ENCODE measurements at regions not wholly inside any gene's neighbourhood (a gene's known extent, or its start where the extent isn't known, plus 50 kb on each side); places are given as distances from the start of the nearest gene placed in this dataset.

GRCh38 chr10:129074939-129075338, 392.1 kb upstream of the MGMT start:
- WGBS: 68% methylated on average over 3 of the region's 3 CpGs
- no peak overlapping the region for H3K4me3 ChIP-seq (ENCODE audit: low read depth in 1 of 3, low read length in 3 of 3)
- no peak for DNase-seq (ENCODE audit: low spot score)
- no peak overlapping the region for H3K27ac ChIP-seq (ENCODE audit: low read depth in 1 of 2, low read length in 2 of 2)
- no peak overlapping the region for H3K9ac ChIP-seq (ENCODE audit: low read depth in 1 of 2, low read length in 2 of 2)
- no peaks in the 10 kb centered on the region for H3K4me1 ChIP-seq (ENCODE audit: control insufficient read depth in 4 of 4, insufficient read depth in 4 of 4, low read length in 3 of 4)
- no peak for TF ChIP-seq JUND (IDR thresholded peaks at IDR 0.05)
- TF ChIP-seq HNF4A (conservative IDR thresholded peaks at IDR 0.05): no peak
- no peak for TF ChIP-seq FOXA2 (IDR thresholded peaks at IDR 0.05)
- no peak for TF ChIP-seq CTCF (IDR thresholded peaks at IDR 0.05; ENCODE audit: low read depth, low read length, missing input control)
- no peak for TF ChIP-seq ZBTB33 (IDR thresholded peaks at IDR 0.05)
- no peak for TF ChIP-seq ATF3 (IDR thresholded peaks at IDR 0.05)
- no peak for TF ChIP-seq REST (IDR thresholded peaks at IDR 0.05)
- TF ChIP-seq SP1 (IDR thresholded peaks at IDR 0.05): no peak
- H3K27me3 ChIP-seq (ENCODE audit: control insufficient read depth in 4 of 4, insufficient read depth in 4 of 4, low read length in 3 of 4): no peaks in the 10 kb centered on the region
- no peaks in the 10 kb centered on the region for H3K36me3 ChIP-seq (ENCODE audit: control insufficient read depth in 4 of 4, insufficient read depth in 3 of 4, low read depth in 1 of 4, low read length in 3 of 4)
- H3K9me3 ChIP-seq (ENCODE audit: control insufficient read depth in 4 of 4, low read length in 3 of 4): peaks cover 0 to 3% (median 0%) of the 10 kb centered on the region in 4 donors

- WGBS: 79% methylated on average over 6 of the region's 6 CpGs
Observed at GRCh38 chr10:129075508-129075907, 391.5 kb upstream of the MGMT start.

More at GRCh38 chr10:129075508-129075907, 391.5 kb upstream of the MGMT start:
- Histone ChIP-seq H3K9ac (ENCODE audit: low read depth in 1 of 2, low read length in 2 of 2) (no peak overlapping the region), H3K27me3 (ENCODE audit: control insufficient read depth in 4 of 4, insufficient read depth in 4 of 4, low read length in 3 of 4) (no peaks in the 10 kb centered on the region), H3K36me3 (ENCODE audit: control insufficient read depth in 4 of 4, insufficient read depth in 3 of 4, low read depth in 1 of 4, low read length in 3 of 4) (no peaks in the 10 kb centered on the region), H3K4me1 (ENCODE audit: control insufficient read depth in 4 of 4, insufficient read depth in 4 of 4, low read length in 3 of 4) (no peaks in the 10 kb centered on the region), H3K9me3 (ENCODE audit: control insufficient read depth in 4 of 4, low read length in 3 of 4) (peaks cover 0 to 3% (median 0%) of the 10 kb centered on the region in 4 donors), H3K4me3 (ENCODE audit: low read depth in 1 of 3, low read length in 3 of 3) (no peak overlapping the region), H3K27ac (ENCODE audit: low read depth in 1 of 2, low read length in 2 of 2) (no peak overlapping the region)
- no peak for DNase-seq (ENCODE audit: low spot score)
- TF ChIP-seq ATF3 (IDR thresholded peaks at IDR 0.05) (no peak), YY1 (IDR thresholded peaks at IDR 0.05) (no peak), CTCF (IDR thresholded peaks at IDR 0.05; ENCODE audit: low read depth, low read length, missing input control) (no peak), TAF1 (conservative IDR thresholded peaks at IDR 0.05) (no peak), FOXA1 (IDR thresholded peaks at IDR 0.05) (no peak), ZBTB33 (IDR thresholded peaks at IDR 0.05) (no peak), HNF4G (IDR thresholded peaks at IDR 0.05) (no peak), MAX (IDR thresholded peaks at IDR 0.05) (no peak), HNF4A (conservative IDR thresholded peaks at IDR 0.05) (no peak), GABPA (IDR thresholded peaks at IDR 0.05 in 1 of 2, conservative IDR thresholded peaks at IDR 0.05 in 1 of 2) (no peak), JUND (IDR thresholded peaks at IDR 0.05) (no peak), NR2F2 (IDR thresholded peaks at IDR 0.05) (no peak), FOXA2 (IDR thresholded peaks at IDR 0.05) (no peak), SP1 (IDR thresholded peaks at IDR 0.05) (no peak)

All from liver (tissue), 8 donors.